ENCODE measurements at regions not wholly inside any gene's neighbourhood (a gene's known extent, or its start where the extent isn't known, plus 50 kb on each side); places are given as distances from the start of the nearest gene placed in this dataset.

- no peaks in the 10 kb centered on the region for H3K4me1 Mint-ChIP-seq (ENCODE audit: low read depth)
Observed at GRCh38 chr4:123524958-123525628, 128.5 kb downstream of the SPRY1 start.

DNA sequence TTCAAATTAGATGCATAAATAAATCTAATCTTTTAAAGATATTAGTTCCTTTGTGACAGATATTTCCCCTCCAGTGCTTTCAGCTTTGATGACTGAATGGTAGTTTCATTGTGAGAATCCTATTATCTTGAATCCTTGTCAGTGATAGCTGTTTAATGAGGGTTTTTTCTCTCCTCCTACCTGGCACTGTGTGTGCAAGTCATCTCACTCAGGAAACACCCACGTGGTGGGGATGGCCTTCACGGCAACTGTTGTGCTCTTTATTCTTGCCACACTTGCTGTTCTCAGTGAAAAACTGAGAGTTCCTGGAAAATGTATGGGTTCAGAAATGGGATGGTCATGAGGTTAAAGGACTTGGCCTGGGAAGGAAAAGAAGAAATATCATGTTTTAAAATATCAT lies 129.9 kb downstream of the SPRY1 start:
- Mint-ChIP-seq H3K9me3 (no peaks in the 10 kb centered on the region), H3K4me1 (ENCODE audit: low read depth) (no peaks in the 10 kb centered on the region), H3K4me3 (no peak overlapping the region), H3K36me3 (ENCODE audit: low read depth) (no peaks in the 10 kb centered on the region), H3K27ac (no peak overlapping the region), H3K27me3 (ENCODE audit: insufficient read depth) (peaks cover 5% of the 10 kb centered on the region; the same call in 1 of the 2 replicates)
- DNase-seq, result no peak
- TF ChIP-seq, protein P1, sequence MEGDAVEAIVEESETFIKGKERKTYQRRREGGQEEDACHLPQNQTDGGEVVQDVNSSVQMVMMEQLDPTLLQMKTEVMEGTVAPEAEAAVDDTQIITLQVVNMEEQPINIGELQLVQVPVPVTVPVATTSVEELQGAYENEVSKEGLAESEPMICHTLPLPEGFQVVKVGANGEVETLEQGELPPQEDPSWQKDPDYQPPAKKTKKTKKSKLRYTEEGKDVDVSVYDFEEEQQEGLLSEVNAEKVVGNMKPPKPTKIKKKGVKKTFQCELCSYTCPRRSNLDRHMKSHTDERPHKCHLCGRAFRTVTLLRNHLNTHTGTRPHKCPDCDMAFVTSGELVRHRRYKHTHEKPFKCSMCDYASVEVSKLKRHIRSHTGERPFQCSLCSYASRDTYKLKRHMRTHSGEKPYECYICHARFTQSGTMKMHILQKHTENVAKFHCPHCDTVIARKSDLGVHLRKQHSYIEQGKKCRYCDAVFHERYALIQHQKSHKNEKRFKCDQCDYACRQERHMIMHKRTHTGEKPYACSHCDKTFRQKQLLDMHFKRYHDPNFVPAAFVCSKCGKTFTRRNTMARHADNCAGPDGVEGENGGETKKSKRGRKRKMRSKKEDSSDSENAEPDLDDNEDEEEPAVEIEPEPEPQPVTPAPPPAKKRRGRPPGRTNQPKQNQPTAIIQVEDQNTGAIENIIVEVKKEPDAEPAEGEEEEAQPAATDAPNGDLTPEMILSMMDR (IDR thresholded peaks at IDR 0.05), result no peak

More at GRCh38 chr4:123524958-123525628, 128.5 kb downstream of the SPRY1 start:
- peaks cover 7% of the 10 kb centered on the region for H3K27me3 Mint-ChIP-seq (ENCODE audit: insufficient read depth)
- no peak for DNase-seq
- no peak overlapping the region for H3K27ac Mint-ChIP-seq
- H3K4me3 Mint-ChIP-seq, result no peak overlapping the region
- no peaks in the 10 kb centered on the region for H3K9me3 Mint-ChIP-seq
- TF ChIP-seq, protein P1 (IDR thresholded peaks at IDR 0.05), result no peak
- H3K36me3 Mint-ChIP-seq (ENCODE audit: low read depth), result no peaks in the 10 kb centered on the region

GRCh38 chr4:123528501-123529277 lies 132.1 kb downstream of the SPRY1 start:
- Mint-ChIP-seq H3K27me3 (ENCODE audit: insufficient read depth) (peaks cover 5% of the 10 kb centered on the region; the same call in 1 of the 2 replicates), H3K4me3 (no peak overlapping the region), H3K4me1 (ENCODE audit: low read depth) (no peaks in the 10 kb centered on the region), H3K9me3 (peaks cover 4% of the 10 kb centered on the region; the same call in 1 of the 2 replicates), H3K27ac (no peak overlapping the region), H3K36me3 (ENCODE audit: low read depth) (no peaks in the 10 kb centered on the region)
- TF ChIP-seq, protein P1 (IDR thresholded peaks at IDR 0.05), result no peak
- no peak for DNase-seq

DNA sequence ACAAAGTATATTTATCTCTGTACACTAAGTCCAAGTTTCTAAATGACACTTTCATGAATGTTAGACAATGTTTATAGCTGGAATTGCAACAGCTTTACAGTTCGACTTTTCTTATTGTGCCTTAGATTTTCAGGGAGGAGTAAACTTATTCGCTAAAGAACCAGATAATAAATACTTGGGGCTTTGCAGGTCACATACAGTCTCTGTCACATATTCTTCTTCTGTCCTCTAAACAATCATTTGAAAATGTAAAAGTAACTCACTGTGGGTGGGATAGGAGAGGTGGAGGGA lies 132.6 kb downstream of the SPRY1 start:
- no peaks in the 10 kb centered on the region for H3K4me1 Mint-ChIP-seq (ENCODE audit: low read depth)
- DNase-seq, result no peak
- no peak overlapping the region for H3K4me3 Mint-ChIP-seq
- TF ChIP-seq, protein P1 (IDR thresholded peaks at IDR 0.05), result no peak
- H3K27ac Mint-ChIP-seq, result no peak overlapping the region
- peaks cover 4% of the 10 kb centered on the region; the same call in 1 of the 2 replicates for H3K9me3 Mint-ChIP-seq
- H3K27me3 Mint-ChIP-seq (ENCODE audit: insufficient read depth), result peaks cover 5% of the 10 kb centered on the region; the same call in 1 of the 2 replicates
- peaks cover 3% of the 10 kb centered on the region; the same call in 1 of the 2 replicates for H3K36me3 Mint-ChIP-seq (ENCODE audit: low read depth)

DNA sequence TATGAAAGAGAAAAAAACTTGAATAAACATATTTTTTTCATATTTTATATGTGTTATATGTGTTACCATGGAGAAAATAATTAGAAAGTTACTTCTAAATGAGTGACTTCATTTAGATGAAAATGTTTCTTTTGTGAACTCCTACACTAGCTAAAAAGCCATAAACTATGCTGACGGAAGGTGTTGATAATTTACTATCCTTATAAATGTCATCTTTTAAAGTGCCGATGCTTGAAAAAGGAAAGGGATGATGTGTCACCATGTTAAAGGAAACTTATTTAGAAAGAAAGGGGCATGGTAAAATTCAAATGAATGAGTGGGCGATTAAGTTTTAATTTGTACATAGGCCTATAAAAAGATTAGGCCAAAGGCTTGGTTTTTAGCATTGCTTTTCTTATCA lies 133.8 kb downstream of the SPRY1 start:
- Mint-ChIP-seq H3K27me3 (ENCODE audit: insufficient read depth) (peaks cover 5% of the 10 kb centered on the region; the same call in 1 of the 2 replicates), H3K4me3 (no peak overlapping the region), H3K4me1 (ENCODE audit: low read depth) (no peaks in the 10 kb centered on the region), H3K36me3 (ENCODE audit: low read depth) (peaks cover 6% of the 10 kb centered on the region; the same call in 1 of the 2 replicates), H3K27ac (no peak overlapping the region), H3K9me3 (peaks cover 4% of the 10 kb centered on the region; the same call in 1 of the 2 replicates)
- no peak for DNase-seq
- TF ChIP-seq, protein P1 (IDR thresholded peaks at IDR 0.05), result no peak
